ENCODE measurements at regions not wholly inside any gene's neighbourhood (a gene's known extent, or its start where the extent isn't known, plus 50 kb on each side); places are given as distances from the start of the nearest gene placed in this dataset.

- no peak overlapping the region for H2AFZ ChIP-seq (ENCODE audit: low read depth, low read length)
- H3K9me3 ChIP-seq (ENCODE audit: low read length) = no peaks in the 10 kb centered on the region
- no peaks in the 10 kb centered on the region for H4K20me1 ChIP-seq (ENCODE audit: insufficient read depth)
- no peaks in the 10 kb centered on the region for H3K36me3 ChIP-seq (ENCODE audit: insufficient read depth, low read length)
- TF ChIP-seq, protein P1, sequence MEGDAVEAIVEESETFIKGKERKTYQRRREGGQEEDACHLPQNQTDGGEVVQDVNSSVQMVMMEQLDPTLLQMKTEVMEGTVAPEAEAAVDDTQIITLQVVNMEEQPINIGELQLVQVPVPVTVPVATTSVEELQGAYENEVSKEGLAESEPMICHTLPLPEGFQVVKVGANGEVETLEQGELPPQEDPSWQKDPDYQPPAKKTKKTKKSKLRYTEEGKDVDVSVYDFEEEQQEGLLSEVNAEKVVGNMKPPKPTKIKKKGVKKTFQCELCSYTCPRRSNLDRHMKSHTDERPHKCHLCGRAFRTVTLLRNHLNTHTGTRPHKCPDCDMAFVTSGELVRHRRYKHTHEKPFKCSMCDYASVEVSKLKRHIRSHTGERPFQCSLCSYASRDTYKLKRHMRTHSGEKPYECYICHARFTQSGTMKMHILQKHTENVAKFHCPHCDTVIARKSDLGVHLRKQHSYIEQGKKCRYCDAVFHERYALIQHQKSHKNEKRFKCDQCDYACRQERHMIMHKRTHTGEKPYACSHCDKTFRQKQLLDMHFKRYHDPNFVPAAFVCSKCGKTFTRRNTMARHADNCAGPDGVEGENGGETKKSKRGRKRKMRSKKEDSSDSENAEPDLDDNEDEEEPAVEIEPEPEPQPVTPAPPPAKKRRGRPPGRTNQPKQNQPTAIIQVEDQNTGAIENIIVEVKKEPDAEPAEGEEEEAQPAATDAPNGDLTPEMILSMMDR (IDR thresholded peaks at IDR 0.05; ENCODE audit: poor library complexity, severe bottlenecking) = no peak
- H3K27ac ChIP-seq (ENCODE audit: low read length) = no peak overlapping the region
- no peak overlapping the region for H3K4me3 ChIP-seq (ENCODE audit: low read length)
- H3K79me2 ChIP-seq (replicated peaks; ENCODE audit: insufficient read depth, low read length) = no peaks in the 10 kb centered on the region
- no peaks in the 10 kb centered on the region for H3K9me2 ChIP-seq (ENCODE audit: insufficient read depth, low read length)
- H3F3A ChIP-seq (ENCODE audit: insufficient read depth, low read length, poor library complexity, severe bottlenecking) = no peaks in the 10 kb centered on the region
- H3K9ac ChIP-seq (ENCODE audit: low read length) = no peak overlapping the region
- no peaks in the 10 kb centered on the region for H3K27me3 ChIP-seq (ENCODE audit: insufficient read depth, low read depth, low read length)
- no peak overlapping the region for H3K4me2 ChIP-seq (ENCODE audit: low read length)
Observed at GRCh38 chr2:220764171-220764570, 807.9 kb downstream of the EPHA4 start.

DNA sequence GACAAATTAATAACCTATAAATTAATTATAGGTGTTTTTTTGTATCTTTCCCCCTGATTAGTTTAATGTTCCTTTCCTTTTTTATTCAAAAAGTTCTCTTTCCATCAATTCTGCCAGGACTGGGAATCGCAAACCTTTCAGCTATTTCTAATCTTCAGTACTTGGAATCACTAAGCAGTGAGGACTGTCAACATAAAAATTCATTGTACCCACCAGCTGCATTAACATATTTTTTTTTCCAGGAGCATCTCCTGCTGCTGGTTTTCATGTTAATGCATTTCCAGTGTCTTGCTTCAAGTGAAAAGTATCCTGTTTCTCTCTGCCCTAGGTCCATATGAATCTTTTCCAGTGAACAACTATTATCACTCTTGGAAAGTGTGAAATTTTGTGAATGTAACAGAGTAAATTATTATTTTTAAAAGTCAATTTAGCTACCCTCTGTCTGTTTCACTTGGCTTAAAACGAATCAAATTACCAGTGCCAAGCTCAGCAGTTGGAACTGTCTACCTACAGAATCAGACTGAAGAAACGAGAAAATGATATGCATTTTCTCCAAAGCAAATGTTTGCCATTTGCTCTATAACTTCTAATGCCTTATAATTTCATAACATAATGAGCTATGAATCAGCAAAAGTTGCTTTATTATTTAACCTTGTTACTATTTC is 804.4 kb downstream of the EPHA4 start:
- no peak overlapping the region for H2AFZ ChIP-seq (ENCODE audit: low read depth, low read length)

More for the DNA sequence above, 804.4 kb downstream of the EPHA4 start:
- Histone ChIP-seq H3K79me2 (replicated peaks; ENCODE audit: insufficient read depth, low read length) (no peaks in the 10 kb centered on the region), H3K4me3 (ENCODE audit: low read length) (peak overlapping the region; percentile 7), H3K27ac (ENCODE audit: low read length) (no peak overlapping the region), H3K9ac (ENCODE audit: low read length) (no peak overlapping the region), H3K9me3 (ENCODE audit: low read length) (no peaks in the 10 kb centered on the region), H3K27me3 (ENCODE audit: insufficient read depth, low read depth, low read length) (no peaks in the 10 kb centered on the region), H3K36me3 (ENCODE audit: insufficient read depth, low read length) (no peaks in the 10 kb centered on the region), H4K20me1 (ENCODE audit: insufficient read depth) (no peaks in the 10 kb centered on the region), H3K4me2 (ENCODE audit: low read length) (no peak overlapping the region), H3K9me2 (ENCODE audit: insufficient read depth, low read length) (no peaks in the 10 kb centered on the region), H3F3A (ENCODE audit: insufficient read depth, low read length, poor library complexity, severe bottlenecking) (no peaks in the 10 kb centered on the region)
- TF ChIP-seq RAD21 (conservative IDR thresholded peaks at IDR 0.05) (no peak), EZH2 (IDR thresholded peaks at IDR 0.05; ENCODE audit: borderline replicate concordance, insufficient read depth, low read length, poor library complexity, severe bottlenecking) (no peak), EP300 (conservative IDR thresholded peaks at IDR 0.05; ENCODE audit: poor library complexity, severe bottlenecking) (no peak), POLR2AphosphoS5 (IDR thresholded peaks at IDR 0.05) (no peak), TAF1 (IDR thresholded peaks at IDR 0.05; ENCODE audit: low read depth) (no peak), SMC3 (conservative IDR thresholded peaks at IDR 0.05; ENCODE audit: poor library complexity) (no peak), MXI1 (conservative IDR thresholded peaks at IDR 0.05; ENCODE audit: poor library complexity, severe bottlenecking) (no peak)
- TF ChIP-seq, protein P1 (IDR thresholded peaks at IDR 0.05; ENCODE audit: poor library complexity, severe bottlenecking) = no peak
- TF ChIP-seq, protein P2, sequence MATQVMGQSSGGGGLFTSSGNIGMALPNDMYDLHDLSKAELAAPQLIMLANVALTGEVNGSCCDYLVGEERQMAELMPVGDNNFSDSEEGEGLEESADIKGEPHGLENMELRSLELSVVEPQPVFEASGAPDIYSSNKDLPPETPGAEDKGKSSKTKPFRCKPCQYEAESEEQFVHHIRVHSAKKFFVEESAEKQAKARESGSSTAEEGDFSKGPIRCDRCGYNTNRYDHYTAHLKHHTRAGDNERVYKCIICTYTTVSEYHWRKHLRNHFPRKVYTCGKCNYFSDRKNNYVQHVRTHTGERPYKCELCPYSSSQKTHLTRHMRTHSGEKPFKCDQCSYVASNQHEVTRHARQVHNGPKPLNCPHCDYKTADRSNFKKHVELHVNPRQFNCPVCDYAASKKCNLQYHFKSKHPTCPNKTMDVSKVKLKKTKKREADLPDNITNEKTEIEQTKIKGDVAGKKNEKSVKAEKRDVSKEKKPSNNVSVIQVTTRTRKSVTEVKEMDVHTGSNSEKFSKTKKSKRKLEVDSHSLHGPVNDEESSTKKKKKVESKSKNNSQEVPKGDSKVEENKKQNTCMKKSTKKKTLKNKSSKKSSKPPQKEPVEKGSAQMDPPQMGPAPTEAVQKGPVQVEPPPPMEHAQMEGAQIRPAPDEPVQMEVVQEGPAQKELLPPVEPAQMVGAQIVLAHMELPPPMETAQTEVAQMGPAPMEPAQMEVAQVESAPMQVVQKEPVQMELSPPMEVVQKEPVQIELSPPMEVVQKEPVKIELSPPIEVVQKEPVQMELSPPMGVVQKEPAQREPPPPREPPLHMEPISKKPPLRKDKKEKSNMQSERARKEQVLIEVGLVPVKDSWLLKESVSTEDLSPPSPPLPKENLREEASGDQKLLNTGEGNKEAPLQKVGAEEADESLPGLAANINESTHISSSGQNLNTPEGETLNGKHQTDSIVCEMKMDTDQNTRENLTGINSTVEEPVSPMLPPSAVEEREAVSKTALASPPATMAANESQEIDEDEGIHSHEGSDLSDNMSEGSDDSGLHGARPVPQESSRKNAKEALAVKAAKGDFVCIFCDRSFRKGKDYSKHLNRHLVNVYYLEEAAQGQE (IDR thresholded peaks at IDR 0.05; ENCODE audit: borderline replicate concordance) = no peak
